ENCODE measurements at regions not wholly inside any gene's neighbourhood (a gene's known extent, or its start where the extent isn't known, plus 50 kb on each side); places are given as distances from the start of the nearest gene placed in this dataset. TPM values are rescaled to one million over a fixed set of nuclear protein-coding genes. Genes with fewer than 3 reads are reported as not detected.

Small RNA genes lying in the stretch of these regions (small RNA-seq; reads per million reads assigned to genes)
- gene RNU6-381P, result not detected
